ENCODE measurements at regions not wholly inside any gene's neighbourhood (a gene's known extent, or its start where the extent isn't known, plus 50 kb on each side); places are given as distances from the start of the nearest gene placed in this dataset.

GRCh38 chr2:56460508-56460907 lies 276.7 kb downstream of the CCDC85A start:
- TF ChIP-seq CTCF (IDR thresholded peaks at IDR 0.05) (no peak), POLR2A (IDR thresholded peaks at IDR 0.05) (no peak)
